ENCODE measurements at regions not wholly inside any gene's neighbourhood (a gene's known extent, or its start where the extent isn't known, plus 50 kb on each side); places are given as distances from the start of the nearest gene placed in this dataset.

- peaks cover 0 to 2% of the 10 kb centered on the region in 2 donors for H3K9me3 ChIP-seq (ENCODE audit: control insufficient read depth in 2 of 2, insufficient read depth in 1 of 2, low read depth in 1 of 2, low read length in 1 of 2)
- H3K27ac ChIP-seq (ENCODE audit: low read depth in 1 of 3, low read length in 2 of 3) = no peak overlapping the region
- DNase-seq (no peak), FAIRE-seq (no peak)
- H3K27me3 ChIP-seq (ENCODE audit: control insufficient read depth in 3 of 3, insufficient read depth in 3 of 3, low read length in 3 of 3) = no peaks in the 10 kb centered on the region
- WGBS, 3 donors = 79 to 93% (median 80%) methylated on average over 3 of the region's 3 CpGs
- no peaks in the 10 kb centered on the region for H3K4me1 ChIP-seq (ENCODE audit: control insufficient read depth in 3 of 3, insufficient read depth in 2 of 3, low read depth in 1 of 3, low read length in 2 of 3)
- no peak overlapping the region for H3K4me3 ChIP-seq (ENCODE audit: low read depth in 1 of 3, low read length in 3 of 3)
- no peaks in the 10 kb centered on the region for H3K36me3 ChIP-seq (ENCODE audit: control insufficient read depth in 3 of 3, insufficient read depth in 2 of 3, low read depth in 1 of 3, low read length in 3 of 3)
Measured at GRCh38 chr2:62435720-62436119, 70.3 kb downstream of the TMEM17 start.

- DNase-seq (no peak), FAIRE-seq (no peak)
- Histone ChIP-seq H3K4me1 (ENCODE audit: control insufficient read depth in 3 of 3, insufficient read depth in 2 of 3, low read depth in 1 of 3, low read length in 2 of 3) (no peaks in the 10 kb centered on the region), H3K27me3 (ENCODE audit: control insufficient read depth in 3 of 3, insufficient read depth in 3 of 3, low read length in 3 of 3) (no peaks in the 10 kb centered on the region), H3K36me3 (ENCODE audit: control insufficient read depth in 3 of 3, insufficient read depth in 2 of 3, low read depth in 1 of 3, low read length in 3 of 3) (no peaks in the 10 kb centered on the region), H3K27ac (ENCODE audit: low read depth in 1 of 3, low read length in 2 of 3) (no peak overlapping the region), H3K9me3 (ENCODE audit: control insufficient read depth in 2 of 2, insufficient read depth in 1 of 2, low read depth in 1 of 2, low read length in 1 of 2) (peaks cover 0 to 2% of the 10 kb centered on the region in 2 donors), H3K4me3 (ENCODE audit: low read depth in 1 of 3, low read length in 3 of 3) (no peak overlapping the region)
- 92 to 98% (median 94%) methylated on average over 3 of the region's 3 CpGs for WGBS, 3 donors
Measured at GRCh38 chr2:62432407-62432806, 73.6 kb downstream of the TMEM17 start.

DNA sequence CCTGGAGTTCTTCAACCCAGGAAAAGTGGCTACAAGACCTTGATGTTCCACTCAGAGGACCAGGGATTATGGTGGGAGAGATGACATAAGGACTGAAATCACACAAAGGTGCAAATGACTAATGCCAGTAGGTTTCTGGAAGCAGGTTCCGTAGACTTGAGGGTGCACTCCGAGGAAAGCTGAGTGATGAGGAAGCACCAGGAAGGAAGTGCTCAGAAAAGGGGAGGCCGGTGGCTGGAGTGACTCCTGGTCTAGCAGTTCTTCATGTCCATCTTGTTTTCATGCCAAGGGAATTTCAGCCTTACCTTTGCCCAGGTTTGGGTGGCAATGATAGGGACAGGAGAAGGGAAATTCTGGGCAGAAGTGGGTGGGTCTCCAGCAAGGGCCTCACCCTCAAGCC lies 74.5 kb downstream of the TMEM17 start:
- Histone ChIP-seq H3K4me1 (ENCODE audit: control insufficient read depth in 3 of 3, insufficient read depth in 2 of 3, low read depth in 1 of 3, low read length in 2 of 3) (no peaks in the 10 kb centered on the region), H3K27ac (ENCODE audit: low read depth in 1 of 3, low read length in 2 of 3) (no peak overlapping the region), H3K36me3 (ENCODE audit: control insufficient read depth in 3 of 3, insufficient read depth in 2 of 3, low read depth in 1 of 3, low read length in 3 of 3) (peaks cover 0 to under 1% (median 0%) of the 10 kb centered on the region in 3 donors), H3K27me3 (ENCODE audit: control insufficient read depth in 3 of 3, insufficient read depth in 3 of 3, low read length in 3 of 3) (no peaks in the 10 kb centered on the region), H3K4me3 (ENCODE audit: low read depth in 1 of 3, low read length in 3 of 3) (no peak overlapping the region), H3K9me3 (ENCODE audit: control insufficient read depth in 2 of 2, insufficient read depth in 1 of 2, low read depth in 1 of 2, low read length in 1 of 2) (peaks cover 0 to 2% of the 10 kb centered on the region in 2 donors)
- no peak for FAIRE-seq
- DNase-seq = no peak
- 83 to 91% (median 86%) methylated on average over 3 of the region's 3 CpGs for WGBS, 3 donors

DNA sequence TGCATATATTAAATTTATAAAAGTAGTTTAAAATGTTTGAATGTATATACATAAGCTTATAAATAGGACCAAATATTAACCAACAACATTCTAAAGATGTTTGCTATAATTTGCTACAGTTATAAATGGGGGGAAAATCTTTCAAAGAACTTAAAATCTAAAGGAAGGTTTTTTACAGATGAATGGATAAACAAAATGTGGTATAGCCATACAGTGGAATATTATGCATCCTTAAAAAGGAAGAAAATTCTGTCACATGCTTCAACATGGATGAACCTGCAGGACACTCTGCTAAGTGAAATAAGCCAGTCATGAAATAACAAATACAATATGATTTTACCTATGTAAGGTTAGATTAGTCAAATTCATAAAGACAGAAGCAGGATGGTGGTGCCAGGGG lies 75.8 kb downstream of the TMEM17 start:
- DNase-seq = no peak
- peaks cover 0 to 2% (median 0%) of the 10 kb centered on the region in 3 donors for H3K36me3 ChIP-seq (ENCODE audit: control insufficient read depth in 3 of 3, insufficient read depth in 2 of 3, low read depth in 1 of 3, low read length in 3 of 3)
- H3K4me1 ChIP-seq (ENCODE audit: control insufficient read depth in 3 of 3, insufficient read depth in 2 of 3, low read depth in 1 of 3, low read length in 2 of 3) = no peaks in the 10 kb centered on the region
- no peak overlapping the region for H3K4me3 ChIP-seq (ENCODE audit: low read depth in 1 of 3, low read length in 3 of 3)
- H3K9me3 ChIP-seq (ENCODE audit: control insufficient read depth in 2 of 2, insufficient read depth in 1 of 2, low read depth in 1 of 2, low read length in 1 of 2) = peaks cover 0 to 2% of the 10 kb centered on the region in 2 donors
- no peak overlapping the region for H3K27ac ChIP-seq (ENCODE audit: low read depth in 1 of 3, low read length in 2 of 3)
- no peaks in the 10 kb centered on the region for H3K27me3 ChIP-seq (ENCODE audit: control insufficient read depth in 3 of 3, insufficient read depth in 3 of 3, low read length in 3 of 3)
- FAIRE-seq = no peak

- no peak overlapping the region for H3K27ac ChIP-seq (ENCODE audit: low read depth in 1 of 3, low read length in 2 of 3)
- H3K36me3 ChIP-seq (ENCODE audit: control insufficient read depth in 3 of 3, insufficient read depth in 2 of 3, low read depth in 1 of 3, low read length in 3 of 3) = peaks cover 0 to 2% (median 0%) of the 10 kb centered on the region in 3 donors
- no peaks in the 10 kb centered on the region for H3K27me3 ChIP-seq (ENCODE audit: control insufficient read depth in 3 of 3, insufficient read depth in 3 of 3, low read length in 3 of 3)
- WGBS, 3 donors = 90 to 96% (median 92%) methylated on average over 9 of the region's 9 CpGs
- FAIRE-seq (no peak), DNase-seq (no peak)
- H3K4me3 ChIP-seq (ENCODE audit: low read depth in 1 of 3, low read length in 3 of 3) = no peak overlapping the region
- H3K9me3 ChIP-seq (ENCODE audit: control insufficient read depth in 2 of 2, insufficient read depth in 1 of 2, low read depth in 1 of 2, low read length in 1 of 2) = peaks cover 0 to 2% of the 10 kb centered on the region in 2 donors
- no peaks in the 10 kb centered on the region for H3K4me1 ChIP-seq (ENCODE audit: control insufficient read depth in 3 of 3, insufficient read depth in 2 of 3, low read depth in 1 of 3, low read length in 2 of 3)
Measured at GRCh38 chr2:62427146-62427545, 78.8 kb downstream of the TMEM17 start.

DNA sequence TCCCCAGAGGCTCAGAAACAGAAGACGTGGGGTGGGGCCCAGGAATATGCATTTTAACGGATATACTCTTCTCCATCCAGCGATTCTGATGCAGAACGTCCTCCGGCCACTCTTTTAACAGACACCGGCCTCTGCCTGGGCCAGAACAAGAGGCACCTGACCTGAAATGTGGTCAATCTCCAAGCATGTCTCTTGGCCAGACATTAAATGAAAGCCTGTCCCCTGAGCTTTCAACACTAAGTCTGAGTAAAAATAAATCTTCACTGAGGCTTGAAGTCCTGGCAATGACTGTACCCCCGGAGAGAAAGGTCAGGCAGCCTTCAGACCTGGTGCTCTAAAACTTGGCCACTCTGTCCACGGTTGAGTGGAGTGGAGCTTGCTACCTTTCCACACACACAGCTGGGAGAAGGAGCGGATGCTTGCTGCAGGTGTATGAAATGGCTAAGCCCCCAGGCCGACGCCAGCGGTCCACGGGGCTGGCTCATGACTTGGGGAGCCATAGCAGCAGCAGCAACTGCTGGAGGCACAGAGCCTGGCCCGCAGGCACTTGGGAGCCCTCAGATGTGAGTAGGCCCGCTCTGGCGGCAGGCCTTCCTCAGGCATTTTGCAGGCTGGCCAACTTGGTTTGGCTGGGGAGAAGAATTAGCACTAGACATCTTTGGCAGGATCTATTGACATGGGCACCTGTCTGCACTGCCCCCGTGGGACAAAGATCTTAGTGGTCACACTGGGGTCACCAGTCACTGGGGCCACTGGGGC lies 79.7 kb downstream of the TMEM17 start:
- Histone ChIP-seq H3K9me3 (ENCODE audit: control insufficient read depth in 2 of 2, insufficient read depth in 1 of 2, low read depth in 1 of 2, low read length in 1 of 2) (peaks cover 0 to 2% of the 10 kb centered on the region in 2 donors), H3K4me3 (ENCODE audit: low read depth in 1 of 3, low read length in 3 of 3) (no peak overlapping the region), H3K27ac (ENCODE audit: low read depth in 1 of 3, low read length in 2 of 3) (no peak overlapping the region), H3K36me3 (ENCODE audit: control insufficient read depth in 3 of 3, insufficient read depth in 2 of 3, low read depth in 1 of 3, low read length in 3 of 3) (peaks cover 0 to 2% (median 0%) of the 10 kb centered on the region in 3 donors), H3K27me3 (ENCODE audit: control insufficient read depth in 3 of 3, insufficient read depth in 3 of 3, low read length in 3 of 3) (no peaks in the 10 kb centered on the region), H3K4me1 (ENCODE audit: control insufficient read depth in 3 of 3, insufficient read depth in 2 of 3, low read depth in 1 of 3, low read length in 2 of 3) (no peaks in the 10 kb centered on the region)
- 89 to 94% (median 93%) methylated on average over 17 of the region's 17 CpGs for WGBS, 3 donors
- FAIRE-seq (no peak), DNase-seq (no peak)

GRCh38 chr2:62425684-62426083 lies 80.3 kb downstream of the TMEM17 start:
- DNase-seq (no peak), FAIRE-seq (no peak)
- no peak overlapping the region for H3K4me3 ChIP-seq (ENCODE audit: low read depth in 1 of 3, low read length in 3 of 3)
- no peak overlapping the region for H3K27ac ChIP-seq (ENCODE audit: low read depth in 1 of 3, low read length in 2 of 3)
- H3K4me1 ChIP-seq (ENCODE audit: control insufficient read depth in 3 of 3, insufficient read depth in 2 of 3, low read depth in 1 of 3, low read length in 2 of 3) = no peaks in the 10 kb centered on the region
- H3K27me3 ChIP-seq (ENCODE audit: control insufficient read depth in 3 of 3, insufficient read depth in 3 of 3, low read length in 3 of 3) = no peaks in the 10 kb centered on the region
- H3K9me3 ChIP-seq (ENCODE audit: control insufficient read depth in 2 of 2, insufficient read depth in 1 of 2, low read depth in 1 of 2, low read length in 1 of 2) = no peaks in the 10 kb centered on the region
- H3K36me3 ChIP-seq (ENCODE audit: control insufficient read depth in 3 of 3, insufficient read depth in 2 of 3, low read depth in 1 of 3, low read length in 3 of 3) = peaks cover 0 to 2% (median 0%) of the 10 kb centered on the region in 3 donors
- WGBS, 3 donors = 77 to 85% (median 79%) methylated on average over 5 of the region's 5 CpGs

DNA sequence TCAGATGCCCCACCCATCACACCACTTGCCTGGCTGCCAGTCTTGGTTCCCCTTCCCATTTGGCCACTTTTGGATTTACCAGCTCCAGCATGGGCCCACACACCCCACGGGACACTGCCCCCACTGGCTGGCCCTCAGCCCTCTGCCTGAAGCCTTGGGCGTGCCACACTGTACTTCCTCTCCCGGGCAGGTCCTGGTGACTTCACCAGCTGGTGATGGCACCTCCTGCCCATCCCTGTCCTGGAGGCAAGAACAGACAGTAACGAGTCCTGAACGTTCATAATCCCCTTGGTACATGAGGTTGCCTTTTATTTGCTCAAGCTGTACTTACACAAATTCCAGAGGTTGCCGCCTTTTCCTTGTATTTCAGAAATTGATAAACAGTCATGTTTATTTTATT lies 81.1 kb downstream of the TMEM17 start:
- Histone ChIP-seq H3K36me3 (ENCODE audit: control insufficient read depth in 3 of 3, insufficient read depth in 2 of 3, low read depth in 1 of 3, low read length in 3 of 3) (peaks cover 0 to 2% (median 0%) of the 10 kb centered on the region in 3 donors), H3K9me3 (ENCODE audit: control insufficient read depth in 2 of 2, insufficient read depth in 1 of 2, low read depth in 1 of 2, low read length in 1 of 2) (no peaks in the 10 kb centered on the region), H3K27ac (ENCODE audit: low read depth in 1 of 3, low read length in 2 of 3) (no peak overlapping the region), H3K27me3 (ENCODE audit: control insufficient read depth in 3 of 3, insufficient read depth in 3 of 3, low read length in 3 of 3) (no peaks in the 10 kb centered on the region), H3K4me1 (ENCODE audit: control insufficient read depth in 3 of 3, insufficient read depth in 2 of 3, low read depth in 1 of 3, low read length in 2 of 3) (no peaks in the 10 kb centered on the region), H3K4me3 (ENCODE audit: low read depth in 1 of 3, low read length in 3 of 3) (no peak overlapping the region)
- DNase-seq = peak in 1 of 2 donors; percentile 18
- no peak for FAIRE-seq
- WGBS, 3 donors = 49 to 74% (median 61%) methylated on average over 6 of the region's 6 CpGs
